OCI-LY7 (cell line): ENCODE measurements at regions not wholly inside any gene's neighbourhood (a gene's known extent, or its start where the extent isn't known, plus 50 kb on each side); places are given as distances from the start of the nearest gene placed in this dataset.

Experiments used
- BruUV-seq: library from RNA; stranded (reverse); fragments of 400-500 nt; replicated peaks from 2 replicates; lab custom pipeline; 2021; lab: Mats Ljungman, UMichigan
- CTCF ChIA-PET: fragments of 300-600 bp; sonication (Branson Sonifier 250); formaldehyde crosslinking; loops from one replicate; lab custom pipeline; 2022; ENCODE audit warnings: antibody characterized with exemption; ENCODE audit not compliant: unreplicated experiment; lab: Charles Lee
- POLR2A ChIA-PET: fragments of 300-600 bp; sonication (Branson Sonifier 250); formaldehyde crosslinking; loops from one replicate; lab custom pipeline; 2022; ENCODE audit warnings: antibody characterized with exemption; lab: Charles Lee
- DNase-seq: peaks from one replicate; pipeline ENCODE4 v3.0.0-alpha.2; 2015; ENCODE audit warnings: low spot score
- H2AFZ ChIP-seq: fragments of 200-600 bp; sonication (generic), shearing (Covaris generic); 2 replicates; pipeline ENCODE4 v1.6.1; 2014; ENCODE audit warnings: mild to moderate bottlenecking, antibody characterized with exemption, low read length, moderate library complexity
- H3K27ac ChIP-seq: fragments of 200-600 bp; sonication (generic); 2 replicates; pipeline ENCODE4 v1.5.1; 2014; ENCODE audit warnings: mixed run types, low read depth, mild to moderate bottlenecking, moderate library complexity, low read length, inconsistent platforms; ENCODE audit not compliant: poor library complexity, severe bottlenecking
- H3K36me3 ChIP-seq: fragments of 200-600 bp; sonication (generic); 2 replicates; pipeline ENCODE4 v1.6.1; 2014; ENCODE audit warnings: mild to moderate bottlenecking, antibody characterized with exemption, low read length, moderate library complexity, mixed read lengths; ENCODE audit not compliant: insufficient read depth
- H3K4me1 ChIP-seq: fragments of 200-600 bp; sonication (generic); 2 replicates; pipeline ENCODE4 v1.5.1; 2014; ENCODE audit warnings: mild to moderate bottlenecking, low read length; ENCODE audit not compliant: insufficient read depth, poor library complexity, severe bottlenecking
- H3K4me2 ChIP-seq: fragments of 200-600 bp; sonication (generic); 2 replicates; pipeline ENCODE4 v1.6.1; 2014; ENCODE audit warnings: mild to moderate bottlenecking, low read length
- H3K4me3 ChIP-seq: fragments of 200-600 bp; sonication (generic); 2 replicates; pipeline ENCODE4 v1.5.1; 2014; ENCODE audit warnings: mild to moderate bottlenecking, low read depth, low read length; ENCODE audit not compliant: poor library complexity, severe bottlenecking
- H3K79me2 ChIP-seq: fragments of 200-600 bp; sonication (generic); 2 replicates; pipeline ENCODE4 v1.6.1; 2016; ENCODE audit warnings: low read depth, mild to moderate bottlenecking, low read length, moderate library complexity, mixed read lengths; ENCODE audit not compliant: insufficient read depth
- H3K9me2 ChIP-seq: fragments of 200-600 bp; sonication (generic); 2 replicates; pipeline ENCODE4 v1.6.1; 2016; ENCODE audit warnings: mild to moderate bottlenecking, low read length, mixed read lengths; ENCODE audit not compliant: insufficient read depth
- H3K9me3 ChIP-seq: fragments of 200-600 bp; sonication (generic); 2 replicates; pipeline ENCODE4 v1.6.1; 2014; ENCODE audit warnings: mild to moderate bottlenecking, mixed run types, low read length, mixed read lengths
- H4K20me1 ChIP-seq: fragments of 200-600 bp; sonication (generic); 2 replicates; pipeline ENCODE4 v1.6.1; 2014; ENCODE audit warnings: mild to moderate bottlenecking, antibody characterized with exemption, low read length, moderate library complexity, mixed read lengths; ENCODE audit not compliant: insufficient read depth
- CTCF ChIP-seq: fragments of 200-600 bp; sonication (generic); conservative IDR thresholded peaks from 2 replicates; pipeline ENCODE4 v1.5.1; 2014; ENCODE audit warnings: mild to moderate bottlenecking, antibody characterized with exemption, low read length, moderate library complexity, mixed read lengths
- EZH2phosphoT487 ChIP-seq: fragments of 200-600 bp; sonication (generic); IDR thresholded peaks from 2 replicates; pipeline ENCODE4 v1.6.1; 2018; ENCODE audit warnings: low read depth, borderline replicate concordance, mild to moderate bottlenecking, mixed run types, antibody characterized with exemption, low read length, moderate library complexity, mixed read lengths
- intact Hi-C: fragments of 100-400 bp; cut with micrococcal nuclease; formaldehyde crosslinking; loops from one replicate; pipeline ENCODE4 v1.10.0; 2022; ENCODE audit not compliant: unreplicated experiment

- no peak for TF ChIP-seq EZH2phosphoT487
- TF ChIP-seq CTCF: no peak
- no TSS peak for BruUV-seq
Observed at GRCh38 chr2:10210336-10210735, 87.8 kb downstream of the RRM2 start.

GRCh38 chr2:10211844-10212422, 89.4 kb downstream of the RRM2 start:
- ChIA-PET POLR2A (no interaction called here), CTCF (no interaction called here)
- H3K4me3 ChIP-seq: no peak overlapping the region
- no peak for DNase-seq
- no peak overlapping the region for H3K27ac ChIP-seq
- no peak overlapping the region for H2AFZ ChIP-seq
- H3K4me2 ChIP-seq: no peak overlapping the region
- H3K9me2 ChIP-seq: no peaks in the 10 kb centered on the region
- no TSS peak for BruUV-seq
- no peaks in the 10 kb centered on the region for H4K20me1 ChIP-seq
- intact Hi-C loops: loop anchor here (5.0 kb wide), 1 partner anchor 225 kb away; no protein-coding TSS in a partner anchor
- TF ChIP-seq EZH2phosphoT487 (no peak), CTCF (no peak)
- no peaks in the 10 kb centered on the region for H3K4me1 ChIP-seq
- peaks cover 19% of the 10 kb centered on the region for H3K36me3 ChIP-seq
- H3K79me2 ChIP-seq: no peaks in the 10 kb centered on the region
- no peaks in the 10 kb centered on the region for H3K9me3 ChIP-seq

More at GRCh38 chr2:10210336-10210735, 87.8 kb downstream of the RRM2 start:
- peaks cover 26% of the 10 kb centered on the region for H3K36me3 ChIP-seq
- H3K9me3 ChIP-seq: no peaks in the 10 kb centered on the region
- no peaks in the 10 kb centered on the region for H3K4me1 ChIP-seq
- no peak overlapping the region for H3K27ac ChIP-seq
- H3K4me2 ChIP-seq: no peak overlapping the region
- no peaks in the 10 kb centered on the region for H4K20me1 ChIP-seq
- no peak overlapping the region for H2AFZ ChIP-seq
- DNase-seq: no peak
- H3K9me2 ChIP-seq: no peaks in the 10 kb centered on the region
- ChIA-PET POLR2A (no interaction called here), CTCF (no interaction called here)
- H3K79me2 ChIP-seq: no peaks in the 10 kb centered on the region
- intact Hi-C loops: loop anchor here (5.0 kb wide), 1 partner anchor 227 kb away; no protein-coding TSS in a partner anchor
- H3K4me3 ChIP-seq: no peak overlapping the region

- no peaks in the 10 kb centered on the region for H4K20me1 ChIP-seq
- peaks cover 16% of the 10 kb centered on the region; the same call in 1 of the 2 replicates for H3K36me3 ChIP-seq
- no peak overlapping the region for H3K4me2 ChIP-seq
- no peak for DNase-seq
- H3K27ac ChIP-seq: no peak overlapping the region
- no peak overlapping the region for H2AFZ ChIP-seq
- ChIA-PET CTCF (interaction anchor here (0.6 kb wide), 1 partner anchor 554 kb away, joined by 3 read pairs; no protein-coding TSS in a partner anchor), POLR2A (no interaction called here)
- BruUV-seq: no TSS peak
- intact Hi-C loops: loop anchor here (5.0 kb wide), 1 partner anchor 224 kb away; no protein-coding TSS in a partner anchor
- no peaks in the 10 kb centered on the region for H3K79me2 ChIP-seq
- TF ChIP-seq EZH2phosphoT487: no peak
- no peak for TF ChIP-seq CTCF
- H3K9me2 ChIP-seq: no peaks in the 10 kb centered on the region
- H3K9me3 ChIP-seq: no peaks in the 10 kb centered on the region
- no peaks in the 10 kb centered on the region for H3K4me1 ChIP-seq
- H3K4me3 ChIP-seq: no peak overlapping the region
Observed at GRCh38 chr2:10212827-10213226, 89.9 kb upstream of the HPCAL1 start.
